Thyroid gland (tissue), 4 donors: ENCODE measurements at regions not wholly inside any gene's neighbourhood (a gene's known extent, or its start where the extent isn't known, plus 50 kb on each side); places are given as distances from the start of the nearest gene placed in this dataset.

Experiments used
- CTCF ChIP-seq, 6 experiments: fragments of 200-600 bp in 3 of 6; fragments of 450-650 bp in 3 of 6; sonication (generic) in 3 of 6; IDR thresholded peaks; one replicate each; pipeline ENCODE4 v1.5.1; 2016 to 2019; ENCODE audit warnings: antibody characterized with exemption in 6 of 6, mild to moderate bottlenecking in 2 of 6, inconsistent platforms in 1 of 6, moderate library complexity in 1 of 6
- POLR2A ChIP-seq, 2 donors: fragments of 450-650 bp; IDR thresholded peaks; one replicate each; pipeline ENCODE4 v1.6.1; 2017; ENCODE audit warnings: antibody characterized with exemption in 2 of 2, mild to moderate bottlenecking in 2 of 2, moderate library complexity in 1 of 2

GRCh38 chr2:17355608-17356329 lies 162.5 kb downstream of the RAD51AP2 start:
- TF ChIP-seq CTCF (IDR thresholded peaks at IDR 0.05) (no peak), POLR2A (IDR thresholded peaks at IDR 0.05) (no peak)
